ENCODE measurements at regions not wholly inside any gene's neighbourhood (a gene's known extent, or its start where the extent isn't known, plus 50 kb on each side); places are given as distances from the start of the nearest gene placed in this dataset.

- TF ChIP-seq REST (IDR thresholded peaks at IDR 0.05; ENCODE audit: insufficient read depth in 1 of 2, low read depth in 2 of 2, low read length in 2 of 2) (no peak), TAF1 (IDR thresholded peaks at IDR 0.05; ENCODE audit: borderline replicate concordance, insufficient read depth, low read length) (no peak), POLR2AphosphoS5 (IDR thresholded peaks at IDR 0.05; ENCODE audit: low read depth, low read length) (no peak), SIN3A (IDR thresholded peaks at IDR 0.05; ENCODE audit: borderline replicate concordance, insufficient read depth, low read length) (no peak)
Observed at GRCh38 chr9:71273613-71274012, 152.2 kb upstream of the TRPM3 start.

All from PFSK-1 (cell line).